ENCODE measurements at regions not wholly inside any gene's neighbourhood (a gene's known extent, or its start where the extent isn't known, plus 50 kb on each side); places are given as distances from the start of the nearest gene placed in this dataset.

- no peak for TF ChIP-seq CTCF (IDR thresholded peaks at IDR 0.05; ENCODE audit: low read depth, low read length, poor library complexity, severe bottlenecking)
- TF ChIP-seq EZH2phosphoT487 (IDR thresholded peaks at IDR 0.05; ENCODE audit: borderline replicate concordance, low read length), result no peak
Measured at GRCh38 chr1:29772584-29773100, 536.3 kb downstream of the PTPRU start.
